ENCODE measurements at regions not wholly inside any gene's neighbourhood (a gene's known extent, or its start where the extent isn't known, plus 50 kb on each side); places are given as distances from the start of the nearest gene placed in this dataset.
"Not testable (repeated sequence)": the region's sequence is repeated elsewhere in the genome, so short reads cannot be mapped to it uniquely, and the experiment has no call there.

- not testable (repeated sequence) for DNase-seq
Observed at GRCh38 chr6:21282360-21282759, 311.2 kb upstream of the SOX4 start.

- no peak for DNase-seq
Observed at GRCh38 chr6:21284166-21284565, 309.4 kb upstream of the SOX4 start.

- DNase-seq: no peak
Observed at GRCh38 chr6:21284706-21285105, 308.8 kb upstream of the SOX4 start.

- no peak for DNase-seq
Observed at GRCh38 chr6:21294144-21294543, 299.4 kb upstream of the SOX4 start.

GRCh38 chr6:21295506-21296240, 297.9 kb upstream of the SOX4 start:
- no peak for DNase-seq

- DNase-seq: no peak
Observed at GRCh38 chr6:21297665-21298064, 295.9 kb upstream of the SOX4 start.

GRCh38 chr6:21299216-21299615, 294.3 kb upstream of the SOX4 start:
- DNase-seq: no peak

- no peak for DNase-seq
Observed at GRCh38 chr6:21300439-21300838, 293.1 kb upstream of the SOX4 start.

- peak; percentile 3 for DNase-seq
Observed at GRCh38 chr6:21305893-21306332, 287.6 kb upstream of the SOX4 start.

- no peak for DNase-seq
Observed at GRCh38 chr6:21306546-21306945, 287.0 kb upstream of the SOX4 start.

- DNase-seq: no peak
Observed at GRCh38 chr6:21309807-21310221, 283.7 kb upstream of the SOX4 start.

GRCh38 chr6:21310568-21311140, 282.9 kb upstream of the SOX4 start:
- DNase-seq: no peak

- DNase-seq: no peak
Observed at GRCh38 chr6:21312118-21312517, 281.4 kb upstream of the SOX4 start.

- no peak for DNase-seq
Observed at GRCh38 chr6:21317642-21318041, 275.9 kb upstream of the SOX4 start.

GRCh38 chr6:21321076-21321475, 272.5 kb upstream of the SOX4 start:
- DNase-seq: no peak

GRCh38 chr6:21321531-21321930, 272.0 kb upstream of the SOX4 start:
- no peak for DNase-seq

- no peak for DNase-seq
Observed at GRCh38 chr6:21323577-21323976, 270.0 kb upstream of the SOX4 start.

- DNase-seq: no peak
Observed at GRCh38 chr6:21325201-21325856, 268.2 kb upstream of the SOX4 start.

GRCh38 chr6:21327326-21328112, 266.0 kb upstream of the SOX4 start:
- DNase-seq: no peak

- no peak for DNase-seq
Observed at GRCh38 chr6:21331235-21331634, 262.3 kb upstream of the SOX4 start.

GRCh38 chr6:21332077-21332476, 261.5 kb upstream of the SOX4 start:
- no peak for DNase-seq

GRCh38 chr6:21332660-21333059, 260.9 kb upstream of the SOX4 start:
- DNase-seq: no peak

GRCh38 chr6:21333715-21334114, 259.8 kb upstream of the SOX4 start:
- DNase-seq: no peak
